Coronary artery (tissue), 2 donors: ENCODE measurements at regions not wholly inside any gene's neighbourhood (a gene's known extent, or its start where the extent isn't known, plus 50 kb on each side); places are given as distances from the start of the nearest gene placed in this dataset.

Experiments used
- DNase-seq: peaks from one replicate; pipeline ENCODE4 v3.0.0-alpha.2; 2017; ENCODE audit warnings: low spot score
- H3K27ac ChIP-seq, 2 donors: fragments of 200-600 bp; sonication (generic); one replicate each; pipeline ENCODE4 v1.5.1; 2016 to 2019
- H3K4me3 ChIP-seq: fragments of 200-600 bp; sonication (generic); 2 replicates; pipeline ENCODE4 v1.5.1; 2016; ENCODE audit warnings: mild to moderate bottlenecking, moderate library complexity
- TF ChIP-seq, protein P1 (sequence below): fragments of 200-600 bp; sonication (generic); IDR thresholded peaks from one replicate; pipeline ENCODE4 v1.5.1; 2019; ENCODE audit warnings: antibody characterized with exemption

DNA sequence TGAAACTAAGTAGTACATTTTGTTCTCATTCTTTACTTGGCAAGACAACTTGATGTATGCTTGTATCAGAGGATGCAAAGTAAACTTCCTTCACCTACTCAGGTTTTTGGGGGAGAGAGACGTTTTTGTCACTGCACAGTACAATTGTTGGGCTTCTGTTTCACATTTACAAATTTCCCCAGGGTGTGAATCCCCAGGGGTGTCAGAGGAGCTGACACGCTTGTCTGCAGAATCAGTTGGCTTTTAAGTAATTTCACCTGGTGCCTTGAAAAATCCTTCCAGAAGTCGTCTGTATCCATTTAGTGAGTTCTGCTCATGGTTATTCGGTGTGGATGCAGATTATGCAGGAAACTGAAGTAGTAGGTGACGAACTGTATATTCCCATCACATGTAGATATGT, 1227.7 kb upstream of the CELF2 start:
- no peak for DNase-seq
- H3K27ac ChIP-seq = no peak overlapping the region
- TF ChIP-seq, protein P1, sequence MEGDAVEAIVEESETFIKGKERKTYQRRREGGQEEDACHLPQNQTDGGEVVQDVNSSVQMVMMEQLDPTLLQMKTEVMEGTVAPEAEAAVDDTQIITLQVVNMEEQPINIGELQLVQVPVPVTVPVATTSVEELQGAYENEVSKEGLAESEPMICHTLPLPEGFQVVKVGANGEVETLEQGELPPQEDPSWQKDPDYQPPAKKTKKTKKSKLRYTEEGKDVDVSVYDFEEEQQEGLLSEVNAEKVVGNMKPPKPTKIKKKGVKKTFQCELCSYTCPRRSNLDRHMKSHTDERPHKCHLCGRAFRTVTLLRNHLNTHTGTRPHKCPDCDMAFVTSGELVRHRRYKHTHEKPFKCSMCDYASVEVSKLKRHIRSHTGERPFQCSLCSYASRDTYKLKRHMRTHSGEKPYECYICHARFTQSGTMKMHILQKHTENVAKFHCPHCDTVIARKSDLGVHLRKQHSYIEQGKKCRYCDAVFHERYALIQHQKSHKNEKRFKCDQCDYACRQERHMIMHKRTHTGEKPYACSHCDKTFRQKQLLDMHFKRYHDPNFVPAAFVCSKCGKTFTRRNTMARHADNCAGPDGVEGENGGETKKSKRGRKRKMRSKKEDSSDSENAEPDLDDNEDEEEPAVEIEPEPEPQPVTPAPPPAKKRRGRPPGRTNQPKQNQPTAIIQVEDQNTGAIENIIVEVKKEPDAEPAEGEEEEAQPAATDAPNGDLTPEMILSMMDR = no peak
- H3K4me3 ChIP-seq = no peak overlapping the region

DNA sequence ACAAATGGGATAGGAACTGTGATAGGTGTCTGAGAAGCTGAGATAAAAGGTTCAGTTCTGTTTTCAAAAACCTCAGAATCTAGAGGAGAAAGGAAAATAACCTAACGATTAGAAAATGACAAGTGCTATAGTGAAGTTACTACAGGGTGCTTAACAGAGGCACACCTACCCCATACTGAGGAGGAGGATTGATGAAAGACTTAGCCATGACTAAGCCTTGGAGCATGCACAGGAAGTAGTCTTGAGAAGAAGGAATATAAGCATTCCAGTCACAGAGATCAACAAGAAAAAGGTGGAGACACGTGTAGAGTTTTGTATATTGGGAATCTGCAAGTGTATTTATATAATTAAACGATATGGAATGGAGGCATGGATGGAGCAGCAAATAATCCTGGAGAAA, 1225.5 kb upstream of the CELF2 start:
- no peak overlapping the region for H3K27ac ChIP-seq
- no peak overlapping the region for H3K4me3 ChIP-seq
- no peak for DNase-seq
- TF ChIP-seq, protein P1 = no peak

DNA sequence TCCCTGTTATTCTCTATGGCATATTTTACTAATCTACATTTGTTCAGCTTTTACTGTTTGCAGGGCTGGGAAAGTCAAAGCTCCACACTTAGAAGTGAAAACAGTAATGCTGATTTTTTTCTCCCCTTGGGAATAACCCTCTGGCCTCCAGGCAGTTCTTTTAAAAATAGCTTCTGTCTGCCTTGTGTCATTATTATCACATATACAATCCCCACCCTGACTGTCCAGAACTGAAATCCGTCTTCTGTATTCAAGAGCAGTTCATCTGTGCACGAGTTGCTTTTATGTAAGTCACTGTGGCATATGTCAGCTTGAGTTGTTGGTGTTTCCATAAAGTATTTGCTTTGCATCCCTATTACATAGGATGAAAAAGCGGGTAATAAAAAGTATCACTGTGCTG, 1221.1 kb upstream of the CELF2 start:
- Histone ChIP-seq H3K4me3 (no peak overlapping the region), H3K27ac (no peak overlapping the region)
- DNase-seq = no peak
- TF ChIP-seq, protein P1 = no peak

DNA sequence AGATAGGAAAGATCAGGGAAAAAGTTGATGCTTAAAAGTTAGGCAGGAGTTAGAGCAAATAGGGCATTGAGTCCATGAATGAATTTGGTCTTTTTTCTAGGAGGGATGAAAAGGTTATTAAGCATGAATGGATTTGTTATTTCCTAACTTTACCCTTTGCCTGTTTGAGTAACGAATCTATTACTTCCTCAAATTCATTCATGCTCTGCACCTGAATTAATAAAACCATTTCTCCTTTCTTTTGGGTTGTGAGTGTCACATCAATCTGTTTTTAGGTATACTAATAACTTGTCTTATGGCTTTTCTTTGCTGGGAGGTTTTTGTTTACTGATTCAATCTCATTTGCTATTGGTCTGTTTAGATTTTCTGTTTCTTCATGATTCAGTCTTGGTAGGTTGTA, 1217.7 kb upstream of the CELF2 start:
- Histone ChIP-seq H3K27ac (no peak overlapping the region), H3K4me3 (no peak overlapping the region)
- DNase-seq = no peak
- TF ChIP-seq, protein P1 = no peak

DNA sequence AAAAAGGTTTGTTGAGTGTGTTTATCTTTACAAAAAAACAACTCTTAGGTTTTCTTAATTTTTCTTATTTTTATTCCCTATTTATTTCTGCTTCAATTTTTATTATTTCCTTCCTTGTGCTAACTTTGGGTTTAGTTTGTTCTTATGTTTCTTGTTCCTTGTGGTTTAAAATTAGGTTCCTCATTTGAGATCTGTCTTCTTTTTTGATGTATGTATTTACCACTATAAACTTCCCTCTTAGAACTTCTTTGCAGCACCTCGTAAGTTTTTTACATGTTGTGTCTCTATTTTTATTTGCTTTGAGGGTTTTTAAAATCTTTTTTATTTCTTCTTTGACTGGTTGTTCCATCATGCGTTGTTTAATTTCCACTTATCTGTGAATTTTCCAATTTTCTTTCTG, 1217.1 kb upstream of the CELF2 start:
- no peak overlapping the region for H3K4me3 ChIP-seq
- H3K27ac ChIP-seq = no peak overlapping the region
- no peak for DNase-seq
- TF ChIP-seq, protein P1 = no peak

DNA sequence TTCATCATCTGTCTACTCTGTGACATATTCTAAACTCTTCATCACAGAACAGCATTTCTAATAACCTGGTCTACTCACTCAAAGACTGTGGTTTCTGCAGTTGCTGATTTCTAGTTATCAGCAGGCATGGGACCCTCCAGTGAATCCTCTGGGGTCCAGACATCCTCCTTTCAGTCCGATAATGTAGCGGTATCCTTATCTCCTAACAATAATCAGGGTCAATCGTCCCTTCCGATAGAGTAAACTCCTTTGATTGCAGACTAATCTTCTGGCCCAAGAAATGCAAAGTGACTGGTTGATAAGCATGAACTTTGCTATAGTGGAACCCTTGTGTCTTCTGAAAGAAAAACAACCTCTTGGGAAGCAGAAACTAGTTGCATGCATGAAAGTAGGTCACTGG, 1209.8 kb upstream of the CELF2 start:
- TF ChIP-seq, protein P1 = no peak
- no peak overlapping the region for H3K4me3 ChIP-seq

DNA sequence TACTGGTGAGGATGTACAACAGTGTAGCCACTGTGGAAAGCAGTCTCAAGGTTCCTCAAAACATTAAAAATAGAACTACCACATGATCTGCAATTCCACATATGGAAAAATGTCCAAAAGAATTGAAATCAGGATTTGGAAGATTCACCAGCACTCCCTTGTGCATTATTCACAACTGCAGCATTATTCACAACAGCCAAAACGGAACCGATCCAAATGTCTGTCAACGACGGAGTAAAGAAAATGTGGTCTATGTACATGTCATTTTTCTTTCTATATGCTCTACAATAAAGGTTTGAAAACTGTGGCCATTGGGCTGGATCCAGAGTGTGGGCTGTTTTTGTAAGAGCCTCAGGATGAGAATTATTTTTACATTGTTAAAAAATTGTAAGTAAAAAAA, 1206.1 kb upstream of the CELF2 start:
- no peak overlapping the region for H3K27ac ChIP-seq
- no peak overlapping the region for H3K4me3 ChIP-seq
- TF ChIP-seq, protein P1 = no peak
- DNase-seq = no peak

More for the DNA sequence above, 1209.8 kb upstream of the CELF2 start:
- no peak overlapping the region for H3K27ac ChIP-seq
- no peak for DNase-seq
